ENCODE measurements at regions not wholly inside any gene's neighbourhood (a gene's known extent, or its start where the extent isn't known, plus 50 kb on each side); places are given as distances from the start of the nearest gene placed in this dataset.

DNA sequence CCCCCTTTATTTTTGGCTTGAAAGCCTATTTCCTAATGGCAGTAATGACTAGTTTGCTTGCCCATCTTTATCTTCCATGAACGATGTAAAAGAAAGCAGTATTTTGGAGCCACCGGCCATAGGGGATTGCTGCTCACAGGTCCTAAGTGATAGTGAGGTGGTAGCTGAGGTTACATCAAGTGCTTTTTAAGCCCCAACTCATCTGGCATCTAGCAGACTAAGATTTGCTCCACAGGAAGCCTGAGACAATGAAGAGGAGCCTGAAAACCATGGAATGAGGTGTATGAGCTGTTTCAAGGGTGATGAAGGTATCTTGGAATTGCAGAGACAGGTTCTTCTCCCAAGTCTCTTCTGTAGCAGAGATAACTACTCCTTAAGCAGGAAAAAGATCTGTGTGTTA lies 496.3 kb downstream of the XPNPEP1 start:
- Histone ChIP-seq H3K27me3 (replicated peaks; ENCODE audit: control insufficient read depth, insufficient read depth, low read length) (no peaks in the 10 kb centered on the region), H3K4me3 (replicated peaks; ENCODE audit: low read depth, low read length) (no peak overlapping the region), H3K36me3 (ENCODE audit: control insufficient read depth, insufficient read depth, low read length) (no peaks in the 10 kb centered on the region)
- DNase-seq (ENCODE audit: extremely low read depth, insufficient read length): no peak
- TF ChIP-seq, protein P1, sequence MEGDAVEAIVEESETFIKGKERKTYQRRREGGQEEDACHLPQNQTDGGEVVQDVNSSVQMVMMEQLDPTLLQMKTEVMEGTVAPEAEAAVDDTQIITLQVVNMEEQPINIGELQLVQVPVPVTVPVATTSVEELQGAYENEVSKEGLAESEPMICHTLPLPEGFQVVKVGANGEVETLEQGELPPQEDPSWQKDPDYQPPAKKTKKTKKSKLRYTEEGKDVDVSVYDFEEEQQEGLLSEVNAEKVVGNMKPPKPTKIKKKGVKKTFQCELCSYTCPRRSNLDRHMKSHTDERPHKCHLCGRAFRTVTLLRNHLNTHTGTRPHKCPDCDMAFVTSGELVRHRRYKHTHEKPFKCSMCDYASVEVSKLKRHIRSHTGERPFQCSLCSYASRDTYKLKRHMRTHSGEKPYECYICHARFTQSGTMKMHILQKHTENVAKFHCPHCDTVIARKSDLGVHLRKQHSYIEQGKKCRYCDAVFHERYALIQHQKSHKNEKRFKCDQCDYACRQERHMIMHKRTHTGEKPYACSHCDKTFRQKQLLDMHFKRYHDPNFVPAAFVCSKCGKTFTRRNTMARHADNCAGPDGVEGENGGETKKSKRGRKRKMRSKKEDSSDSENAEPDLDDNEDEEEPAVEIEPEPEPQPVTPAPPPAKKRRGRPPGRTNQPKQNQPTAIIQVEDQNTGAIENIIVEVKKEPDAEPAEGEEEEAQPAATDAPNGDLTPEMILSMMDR (IDR thresholded peaks at IDR 0.05; ENCODE audit: insufficient read depth, low read length, poor library complexity, severe bottlenecking): no peak

DNA sequence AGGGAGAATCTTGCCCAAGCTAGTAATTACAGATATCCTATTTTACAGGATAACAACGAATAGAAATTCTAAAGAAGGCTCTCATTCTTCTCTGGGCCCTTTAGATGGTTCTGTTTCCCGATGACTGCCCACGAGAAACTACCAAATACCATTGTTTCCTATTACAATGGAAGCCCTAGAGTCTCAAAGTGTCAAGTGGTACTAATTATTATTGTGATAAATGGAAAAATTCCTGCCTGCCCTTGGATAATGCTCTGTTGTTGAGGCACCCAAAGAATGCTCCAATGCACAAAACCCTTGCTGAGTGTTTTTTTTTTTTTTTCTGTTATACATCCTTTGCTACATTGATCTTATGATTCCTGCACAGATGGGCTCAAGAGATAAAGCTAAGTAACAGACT lies 504.5 kb downstream of the XPNPEP1 start:
- TF ChIP-seq, protein P1 (IDR thresholded peaks at IDR 0.05; ENCODE audit: insufficient read depth, low read length, poor library complexity, severe bottlenecking): no peak
- H3K4me3 ChIP-seq (replicated peaks; ENCODE audit: low read depth, low read length): no peak overlapping the region
- H3K27me3 ChIP-seq (replicated peaks; ENCODE audit: control insufficient read depth, insufficient read depth, low read length): no peaks in the 10 kb centered on the region
- H3K36me3 ChIP-seq (ENCODE audit: control insufficient read depth, insufficient read depth, low read length): no peaks in the 10 kb centered on the region
- DNase-seq (ENCODE audit: extremely low read depth, insufficient read length): no peak

DNA sequence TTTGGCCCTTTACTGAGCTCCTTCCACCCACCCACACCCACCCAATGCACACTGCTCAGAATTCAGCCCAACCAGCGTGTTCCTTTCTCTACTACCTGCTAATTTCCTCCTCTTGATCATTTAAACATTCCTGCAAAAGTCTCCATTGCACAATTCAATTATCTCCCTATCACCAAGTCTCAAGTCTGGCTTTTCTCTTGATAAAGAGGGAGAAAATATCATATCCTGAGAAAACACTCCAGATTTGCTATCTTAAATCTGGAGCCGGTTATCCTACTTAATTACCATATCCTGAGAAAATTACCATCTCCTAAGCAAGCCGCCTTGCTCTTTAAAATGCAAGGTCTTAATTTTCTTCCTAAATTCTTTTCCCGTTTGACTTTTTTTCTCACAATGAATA lies 505.5 kb downstream of the XPNPEP1 start:
- Histone ChIP-seq H3K4me3 (replicated peaks; ENCODE audit: low read depth, low read length) (no peak overlapping the region), H3K27me3 (replicated peaks; ENCODE audit: control insufficient read depth, insufficient read depth, low read length) (no peaks in the 10 kb centered on the region), H3K36me3 (ENCODE audit: control insufficient read depth, insufficient read depth, low read length) (no peaks in the 10 kb centered on the region)
- TF ChIP-seq, protein P1 (IDR thresholded peaks at IDR 0.05; ENCODE audit: insufficient read depth, low read length, poor library complexity, severe bottlenecking): no peak
- no peak for DNase-seq (ENCODE audit: extremely low read depth, insufficient read length)

DNA sequence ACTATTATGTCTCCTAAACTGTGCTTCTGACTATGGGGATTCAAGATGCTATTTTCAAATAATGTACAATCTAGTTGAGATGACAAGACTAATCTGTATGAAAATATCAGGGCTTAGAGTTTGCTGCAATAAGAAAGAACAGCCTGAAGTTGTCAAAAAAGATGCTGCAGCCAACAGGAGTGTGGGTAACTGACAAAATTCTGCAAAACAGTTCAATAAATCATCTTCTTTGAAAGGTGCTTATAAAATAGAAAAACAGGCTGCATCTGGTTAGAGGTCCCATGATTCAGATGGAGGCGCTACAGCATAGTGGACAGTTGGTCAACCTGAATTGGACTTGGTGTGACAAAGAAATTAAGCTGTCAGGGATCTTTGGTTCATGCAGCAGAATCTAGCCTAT lies 511.0 kb downstream of the XPNPEP1 start:
- no peak for DNase-seq (ENCODE audit: extremely low read depth, insufficient read length)
- TF ChIP-seq, protein P1 (IDR thresholded peaks at IDR 0.05; ENCODE audit: insufficient read depth, low read length, poor library complexity, severe bottlenecking): no peak
- no peaks in the 10 kb centered on the region for H3K27me3 ChIP-seq (replicated peaks; ENCODE audit: control insufficient read depth, insufficient read depth, low read length)
- H3K36me3 ChIP-seq (ENCODE audit: control insufficient read depth, insufficient read depth, low read length): no peaks in the 10 kb centered on the region
- H3K4me3 ChIP-seq (replicated peaks; ENCODE audit: low read depth, low read length): no peak overlapping the region

DNA sequence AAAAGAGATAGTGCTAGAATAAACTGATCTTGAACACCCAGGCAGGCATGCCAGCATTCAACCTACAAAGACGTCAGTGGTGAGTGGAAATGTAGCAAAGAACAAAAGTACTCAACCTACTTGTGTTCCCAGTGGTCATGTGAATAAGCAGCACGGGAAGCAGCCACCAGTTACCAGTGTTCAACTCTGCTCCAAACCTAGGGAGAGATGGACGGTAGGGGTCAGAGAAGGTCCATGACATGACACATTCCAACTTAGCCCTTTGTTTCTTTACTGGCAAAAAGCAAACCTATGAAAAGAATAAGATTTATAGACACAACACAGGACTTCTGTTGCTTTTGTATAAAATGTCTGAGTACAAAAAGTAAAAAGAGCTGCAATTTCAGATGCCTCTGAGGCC lies 511.4 kb downstream of the XPNPEP1 start:
- H3K4me3 ChIP-seq (replicated peaks; ENCODE audit: low read depth, low read length): no peak overlapping the region
- TF ChIP-seq, protein P1 (IDR thresholded peaks at IDR 0.05; ENCODE audit: insufficient read depth, low read length, poor library complexity, severe bottlenecking): no peak
- no peaks in the 10 kb centered on the region for H3K36me3 ChIP-seq (ENCODE audit: control insufficient read depth, insufficient read depth, low read length)
- no peak for DNase-seq (ENCODE audit: extremely low read depth, insufficient read length)
- no peaks in the 10 kb centered on the region for H3K27me3 ChIP-seq (replicated peaks; ENCODE audit: control insufficient read depth, insufficient read depth, low read length)

DNA sequence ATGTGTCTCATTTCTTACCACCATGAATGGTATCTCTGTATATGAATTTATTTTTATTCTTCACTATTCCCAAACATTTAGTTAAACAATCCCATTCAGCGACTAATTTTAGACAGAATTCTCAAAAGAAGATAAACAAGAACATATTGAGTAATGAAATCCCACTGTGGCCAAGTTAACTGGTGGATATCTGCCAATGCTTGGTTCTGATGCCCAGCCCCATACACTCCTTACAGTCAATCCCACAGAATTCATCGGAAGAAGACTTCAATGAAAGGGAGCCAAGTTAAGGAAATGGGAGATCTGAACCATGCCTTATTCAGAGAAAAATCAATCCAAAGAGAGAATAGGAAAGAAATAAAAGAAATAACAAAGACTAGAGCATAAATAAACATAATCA lies 518.0 kb downstream of the XPNPEP1 start:
- Histone ChIP-seq H3K27me3 (replicated peaks; ENCODE audit: control insufficient read depth, insufficient read depth, low read length) (no peaks in the 10 kb centered on the region), H3K36me3 (ENCODE audit: control insufficient read depth, insufficient read depth, low read length) (no peaks in the 10 kb centered on the region), H3K4me3 (replicated peaks; ENCODE audit: low read depth, low read length) (no peak overlapping the region)
- TF ChIP-seq, protein P1 (IDR thresholded peaks at IDR 0.05; ENCODE audit: insufficient read depth, low read length, poor library complexity, severe bottlenecking): no peak
- DNase-seq (ENCODE audit: extremely low read depth, insufficient read length): no peak

Measured in GM06990 (cell line).